Left ventricle myocardium inferior (tissue), 1 donor: ENCODE measurements at regions not wholly inside any gene's neighbourhood (a gene's known extent, or its start where the extent isn't known, plus 50 kb on each side); places are given as distances from the start of the nearest gene placed in this dataset.

Source experiments
- DNase-seq: peaks from one replicate; pipeline ENCODE4 v3.0.0-alpha.2; 2020
- H3K27ac ChIP-seq: fragments of 200-600 bp; replicated peaks from 2 replicates; pipeline ENCODE4 v1.8.0; 2021
- H3K27me3 ChIP-seq: fragments of 200-600 bp; 2 replicates; pipeline ENCODE4 v1.8.0; 2021; ENCODE audit warnings: low read depth
- H3K36me3 ChIP-seq: fragments of 200-600 bp; 2 replicates; pipeline ENCODE4 v1.8.0; 2021
- H3K4me1 ChIP-seq: fragments of 200-600 bp; 2 replicates; pipeline ENCODE4 v1.8.0; 2021
- H3K4me3 ChIP-seq: fragments of 200-600 bp; 2 replicates; pipeline ENCODE4 v1.8.0; 2021; ENCODE audit warnings: mild to moderate bottlenecking, moderate library complexity
- H3K9me3 ChIP-seq: fragments of 200-600 bp; replicated peaks from 2 replicates; pipeline ENCODE4 v1.8.0; 2021
- CTCF ChIP-seq: fragments of 200-600 bp; IDR thresholded peaks from 2 replicates; pipeline ENCODE4 v1.8.0; 2021; ENCODE audit warnings: antibody characterized with exemption, mild to moderate bottlenecking, borderline replicate concordance
- intact Hi-C: fragments of 100-400 bp; cut with micrococcal nuclease; formaldehyde crosslinking; loops from one replicate; pipeline ENCODE4 v1.11.0; 2022
- donor health status: DM: no; HTN: yes; CAD: no; lungs with severe emphysema.

- H3K4me3 ChIP-seq, result no peak overlapping the region
- no peak for DNase-seq
- intact Hi-C loops, result no loop called here
- H3K4me1 ChIP-seq, result no peaks in the 10 kb centered on the region
- peaks cover 13% of the 10 kb centered on the region for H3K9me3 ChIP-seq
- no peak overlapping the region for H3K27ac ChIP-seq
- no peak for TF ChIP-seq CTCF
- H3K36me3 ChIP-seq, result no peaks in the 10 kb centered on the region
- no peaks in the 10 kb centered on the region for H3K27me3 ChIP-seq
Measured at GRCh38 chr2:52776571-52776970, 991.0 kb upstream of the CHAC2 start.

DNA sequence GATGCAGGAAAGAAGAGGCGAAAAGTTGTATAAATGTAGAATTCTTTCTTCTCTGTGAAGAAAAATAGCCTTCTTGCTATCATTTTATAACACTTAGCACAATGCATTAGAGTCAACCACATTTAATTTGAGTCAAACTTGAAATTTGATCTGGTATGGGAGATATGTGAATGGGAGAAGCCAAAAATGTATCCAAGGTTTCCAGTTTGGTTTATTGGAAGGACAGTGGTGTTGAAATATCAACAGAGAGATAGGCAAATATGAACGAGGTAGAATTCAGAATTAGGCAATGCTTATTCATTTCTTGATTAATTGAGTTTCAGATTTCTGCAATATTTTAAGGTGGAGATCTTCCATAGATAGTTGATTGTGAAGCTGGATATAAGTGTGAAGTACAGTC is 991.9 kb upstream of the CHAC2 start:
- TF ChIP-seq CTCF, result no peak
- Histone ChIP-seq H3K4me1 (no peaks in the 10 kb centered on the region), H3K27ac (no peak overlapping the region), H3K9me3 (peaks cover 21% of the 10 kb centered on the region), H3K4me3 (no peak overlapping the region), H3K27me3 (no peaks in the 10 kb centered on the region), H3K36me3 (no peaks in the 10 kb centered on the region)
- intact Hi-C loops, result no loop called here
- DNase-seq, result no peak

DNA sequence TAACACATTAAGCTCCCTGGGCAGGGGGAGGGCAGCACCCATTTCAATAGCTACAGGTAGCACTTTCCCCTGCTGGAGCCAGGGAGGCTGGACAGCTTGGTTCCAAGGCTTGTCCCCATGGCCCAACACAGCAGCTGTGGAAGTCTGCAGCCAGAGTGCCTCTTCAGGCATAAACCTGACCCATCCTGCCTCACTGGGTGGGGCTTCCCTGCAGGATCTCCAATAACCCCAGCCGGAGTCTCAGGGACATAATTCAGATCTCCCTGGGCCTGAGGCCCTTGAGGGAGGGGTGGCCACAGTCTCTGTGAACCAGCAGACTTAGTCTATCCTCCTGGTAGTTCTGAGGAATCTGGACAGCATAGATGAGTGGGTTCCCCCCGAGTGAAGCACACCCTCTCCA is 1001.9 kb upstream of the CHAC2 start:
- no peak for DNase-seq
- Histone ChIP-seq H3K9me3 (peaks cover 28% of the 10 kb centered on the region), H3K27me3 (no peaks in the 10 kb centered on the region), H3K4me3 (no peak overlapping the region), H3K27ac (no peak overlapping the region), H3K4me1 (no peaks in the 10 kb centered on the region), H3K36me3 (no peaks in the 10 kb centered on the region)
- no peak for TF ChIP-seq CTCF
- intact Hi-C loops, result no loop called here

- Histone ChIP-seq H3K4me1 (no peaks in the 10 kb centered on the region), H3K36me3 (no peaks in the 10 kb centered on the region), H3K4me3 (no peak overlapping the region), H3K9me3 (peaks cover 22% of the 10 kb centered on the region), H3K27ac (no peak overlapping the region), H3K27me3 (no peaks in the 10 kb centered on the region)
- intact Hi-C loops, result no loop called here
- no peak for TF ChIP-seq CTCF
- DNase-seq, result no peak
Measured at GRCh38 chr2:52749764-52750163, 1017.8 kb upstream of the CHAC2 start.

- intact Hi-C loops, result no loop called here
- Histone ChIP-seq H3K36me3 (no peaks in the 10 kb centered on the region), H3K9me3 (peaks cover 19% of the 10 kb centered on the region), H3K4me1 (no peaks in the 10 kb centered on the region), H3K27me3 (no peaks in the 10 kb centered on the region), H3K27ac (no peak overlapping the region), H3K4me3 (no peak overlapping the region)
- TF ChIP-seq CTCF, result no peak
- no peak for DNase-seq
Measured at GRCh38 chr2:52745144-52745543, 1022.5 kb upstream of the CHAC2 start.

- no peak overlapping the region for H3K4me3 ChIP-seq
- intact Hi-C loops, result no loop called here
- no peaks in the 10 kb centered on the region for H3K27me3 ChIP-seq
- no peak for DNase-seq
- TF ChIP-seq CTCF, result no peak
- no peak overlapping the region for H3K27ac ChIP-seq
- H3K36me3 ChIP-seq, result no peaks in the 10 kb centered on the region
- H3K9me3 ChIP-seq, result peaks cover 12% of the 10 kb centered on the region
- no peaks in the 10 kb centered on the region for H3K4me1 ChIP-seq
Measured at GRCh38 chr2:52732849-52733395, 1034.7 kb upstream of the CHAC2 start.
